ENCODE measurements at regions not wholly inside any gene's neighbourhood (a gene's known extent, or its start where the extent isn't known, plus 50 kb on each side); places are given as distances from the start of the nearest gene placed in this dataset.
A peak's percentile ranks its signal among the peaks of the same experiment; 100 is the strongest.

DNA sequence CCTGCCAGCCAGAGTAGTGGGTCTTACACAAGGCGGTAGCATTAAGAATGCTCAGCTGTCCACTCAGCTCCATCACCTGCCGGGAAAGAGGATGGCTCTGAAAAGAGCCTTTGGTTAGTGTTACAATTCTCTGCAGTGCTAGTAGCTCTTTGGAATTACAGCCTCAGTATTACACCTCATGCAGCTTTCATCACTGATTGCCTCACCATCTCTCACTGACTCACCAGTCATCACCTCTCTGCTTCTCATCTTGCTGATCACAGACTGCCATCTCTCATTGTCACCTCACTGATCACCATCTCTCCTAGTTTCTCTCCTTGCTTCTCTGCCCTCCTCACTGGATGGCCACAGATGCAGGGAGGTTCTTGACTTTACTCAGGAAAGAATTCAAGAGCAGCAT, 573.5 kb upstream of the SETBP1 start:
- no peak for DNase-seq (ENCODE audit: low read depth in 2 of 3, low spot score in 2 of 3)

DNA sequence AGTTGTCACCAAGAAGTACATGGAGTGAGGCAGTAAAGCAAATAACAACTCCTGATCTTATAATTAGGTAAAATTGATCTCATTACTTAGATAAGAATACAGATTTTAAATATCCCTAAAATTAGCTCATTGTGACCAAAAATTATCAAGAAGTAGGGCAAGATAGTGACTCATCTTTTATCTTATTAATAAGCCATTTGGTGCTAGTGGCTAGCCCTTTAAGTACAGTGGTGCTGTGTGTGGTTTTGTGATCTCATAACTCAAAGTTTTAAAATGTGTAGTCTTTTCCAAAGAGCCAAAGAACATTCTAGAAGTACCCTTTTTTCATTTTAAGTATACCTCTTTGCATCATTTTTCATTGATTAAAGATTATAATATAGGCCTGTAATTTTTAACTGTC, 569.4 kb upstream of the SETBP1 start:
- DNase-seq (ENCODE audit: low read depth in 2 of 3, low spot score in 2 of 3): no peak

DNA sequence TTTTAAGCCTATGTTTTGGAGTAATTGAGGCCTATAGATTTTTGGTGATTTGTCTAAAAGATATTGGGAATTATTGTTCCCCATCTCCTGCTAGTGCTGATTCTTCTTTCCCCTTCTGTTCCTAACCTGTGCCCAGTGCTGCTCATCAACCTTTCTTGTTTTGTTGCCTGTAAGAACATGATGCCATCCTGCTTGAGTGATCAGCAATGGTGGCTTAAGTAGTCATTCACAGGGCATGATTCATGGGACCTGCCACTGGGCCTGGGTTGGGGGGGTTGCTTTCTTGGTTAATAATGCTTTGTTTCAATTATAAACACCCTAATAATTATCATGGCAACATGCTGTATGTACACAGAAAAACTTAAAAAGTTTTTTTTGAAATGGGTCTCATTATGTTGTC, 562.9 kb upstream of the SETBP1 start:
- DNase-seq (ENCODE audit: low read depth in 2 of 3, low spot score in 2 of 3): no peak

DNA sequence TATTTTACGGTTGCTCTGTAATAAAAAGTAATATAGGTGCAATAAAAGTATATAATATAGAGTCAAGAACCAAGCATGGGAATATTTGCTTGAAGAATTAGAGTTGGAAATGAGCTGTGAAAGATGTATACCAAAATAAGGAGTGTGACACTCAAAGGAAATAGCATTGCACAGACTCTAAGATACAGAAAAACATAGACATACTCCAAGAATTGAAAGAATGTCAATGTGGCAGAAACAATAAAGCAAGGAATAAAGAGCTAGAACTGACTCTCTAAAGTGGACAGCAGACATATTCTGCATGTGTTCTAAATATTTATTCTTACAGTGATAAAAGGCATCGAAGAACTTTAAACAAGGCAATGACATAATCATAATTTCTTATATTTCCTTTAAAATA, 561.1 kb upstream of the SETBP1 start:
- no peak for DNase-seq (ENCODE audit: low read depth in 2 of 3, low spot score in 2 of 3)

DNA sequence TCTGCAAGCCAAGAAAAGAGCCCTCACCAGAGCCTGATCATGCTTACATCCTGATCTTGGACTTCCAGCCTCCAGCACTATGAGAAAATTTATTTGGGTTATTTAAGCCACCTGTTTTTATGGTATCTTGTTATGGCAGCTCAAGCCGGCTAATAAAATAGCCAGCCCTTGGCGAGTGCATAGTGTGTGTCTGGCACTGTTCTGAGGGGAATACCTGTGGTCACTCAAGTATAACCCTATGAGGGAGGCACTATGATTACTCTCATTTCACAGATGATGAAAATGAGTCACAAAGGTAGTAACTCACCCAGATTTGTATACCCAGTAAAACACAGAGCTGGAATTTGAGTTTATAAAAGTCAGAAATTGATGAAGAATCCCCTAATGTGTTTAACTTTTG, 556.9 kb upstream of the SETBP1 start:
- no peak for DNase-seq (ENCODE audit: low read depth in 2 of 3, low spot score in 2 of 3)

DNA sequence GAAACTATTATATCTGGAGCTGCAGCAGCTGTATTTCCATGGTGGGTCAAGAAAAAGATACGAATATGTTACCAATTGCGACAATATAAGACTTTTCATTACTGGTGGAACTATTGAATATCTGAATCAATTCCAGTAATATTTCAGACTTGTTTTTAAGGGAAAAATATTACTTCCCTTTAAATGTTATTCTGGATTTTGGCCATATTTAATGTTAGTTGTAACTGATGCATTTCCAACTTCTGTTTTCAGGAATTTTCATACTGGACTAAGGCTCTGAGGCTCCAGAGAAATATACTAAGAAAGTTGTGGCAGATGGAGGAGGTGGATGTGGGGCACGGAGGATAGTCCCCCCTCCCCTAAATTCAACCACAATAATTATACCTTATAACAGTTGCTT, 555.2 kb upstream of the SETBP1 start:
- DNase-seq (ENCODE audit: low read depth in 2 of 3, low spot score in 2 of 3): no peak

DNA sequence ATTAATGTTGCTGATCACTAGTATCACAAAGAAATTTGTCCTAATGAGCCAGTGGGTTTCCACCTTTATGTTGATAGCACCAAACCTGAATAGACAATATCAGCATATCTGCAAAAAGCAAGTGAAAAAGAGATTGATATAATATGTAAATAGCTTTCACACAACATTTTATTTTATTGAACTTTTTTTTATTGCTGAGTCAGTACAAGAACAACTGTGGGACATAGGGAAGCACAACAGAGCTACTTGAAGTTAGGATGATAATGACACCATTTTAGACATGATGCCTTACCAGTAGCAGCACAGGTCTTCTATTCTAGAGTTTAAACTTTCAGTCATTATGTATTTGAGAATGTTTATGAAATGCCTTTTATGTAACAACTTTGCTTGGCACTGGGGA, 554.1 kb upstream of the SETBP1 start:
- DNase-seq (ENCODE audit: low read depth in 2 of 3, low spot score in 2 of 3): no peak

DNA sequence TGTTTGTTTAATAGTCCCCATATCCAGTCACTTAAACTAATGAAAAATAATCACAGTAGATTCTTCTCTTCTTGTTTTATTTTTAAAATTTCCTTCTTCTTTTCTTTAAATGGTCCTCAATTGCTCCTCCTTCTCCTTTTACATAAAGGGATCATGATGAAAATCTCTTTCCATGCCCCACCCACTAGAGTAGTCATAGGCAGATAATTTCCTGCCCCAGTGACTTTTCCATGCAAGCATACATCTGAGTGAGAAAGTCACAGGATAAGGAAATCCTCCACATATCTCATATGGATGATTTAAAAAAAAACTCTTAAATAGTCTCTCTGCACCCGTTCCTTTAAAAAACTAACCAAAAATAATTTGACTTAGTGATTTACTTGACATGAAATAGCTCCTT, 552.3 kb upstream of the SETBP1 start:
- no peak for DNase-seq (ENCODE audit: low read depth in 2 of 3, low spot score in 2 of 3)

DNA sequence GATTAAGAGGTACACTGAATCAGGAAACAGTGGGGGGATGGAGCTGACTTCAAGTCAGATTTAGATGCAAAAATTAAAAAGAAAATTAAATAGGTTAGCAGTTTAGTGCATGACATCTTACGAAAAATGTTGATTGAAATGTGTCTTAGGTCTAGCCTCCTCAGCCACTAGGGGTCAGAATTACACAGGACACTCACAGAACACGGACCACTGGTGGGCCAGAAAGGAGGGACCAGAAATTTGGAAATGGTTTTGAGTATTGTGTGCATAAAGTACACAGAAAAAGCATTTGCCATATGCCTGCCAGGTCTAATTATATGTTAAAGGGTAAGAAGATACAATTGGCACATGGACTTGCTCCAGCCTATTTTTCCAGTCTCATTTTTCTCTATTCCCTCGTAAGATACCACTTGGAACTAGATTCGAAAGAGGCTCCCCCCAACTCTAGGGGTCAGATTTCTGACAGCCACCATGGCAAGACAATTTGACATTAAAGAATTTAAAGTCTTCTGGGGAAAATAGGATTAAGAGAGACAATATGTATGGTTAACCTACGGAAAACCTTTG, 550.2 kb upstream of the SETBP1 start:
- DNase-seq (ENCODE audit: low read depth in 2 of 3, low spot score in 2 of 3): peak in 2 of 3 donors; percentile 33 to 71

DNA sequence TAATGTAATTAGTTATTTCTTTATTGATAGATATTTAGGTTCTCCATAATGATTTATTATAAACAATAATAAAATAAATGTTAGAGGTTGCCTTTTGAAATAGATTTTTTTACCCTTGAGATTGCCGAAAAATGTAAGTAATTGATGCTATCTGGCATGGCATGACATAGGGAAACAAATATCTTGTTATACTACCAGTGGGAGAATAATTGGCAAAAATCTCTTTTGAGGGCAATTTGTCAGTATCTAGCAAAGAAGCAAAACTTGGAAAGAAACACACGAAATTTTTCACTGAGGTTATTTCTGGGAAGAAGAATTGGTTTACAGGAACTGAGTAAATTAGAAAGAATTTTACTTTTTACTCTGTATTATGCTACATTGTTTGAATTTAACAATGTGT, 547.2 kb upstream of the SETBP1 start:
- no peak for DNase-seq (ENCODE audit: low read depth in 2 of 3, low spot score in 2 of 3)

DNA sequence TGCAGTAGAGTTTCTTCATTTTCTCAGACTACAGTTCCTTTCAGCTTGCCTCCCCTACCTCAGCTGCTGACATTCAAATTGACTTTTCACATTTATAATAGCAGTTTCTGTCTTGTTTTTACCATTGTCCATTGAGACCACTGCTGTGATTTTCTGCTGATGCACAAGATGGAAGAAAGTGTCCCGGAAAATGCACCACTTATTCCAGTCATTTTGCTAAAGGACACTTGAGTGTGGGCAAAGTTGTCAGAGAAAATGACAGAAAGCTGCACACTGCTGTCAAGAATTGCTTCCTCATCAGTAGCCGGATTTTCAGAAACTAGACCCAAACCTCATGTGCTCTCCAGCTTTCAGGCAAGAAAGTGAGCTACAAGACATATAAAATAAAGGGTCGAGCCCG, 546.2 kb upstream of the SETBP1 start:
- no peak for DNase-seq (ENCODE audit: low read depth in 2 of 3, low spot score in 2 of 3)

DNA sequence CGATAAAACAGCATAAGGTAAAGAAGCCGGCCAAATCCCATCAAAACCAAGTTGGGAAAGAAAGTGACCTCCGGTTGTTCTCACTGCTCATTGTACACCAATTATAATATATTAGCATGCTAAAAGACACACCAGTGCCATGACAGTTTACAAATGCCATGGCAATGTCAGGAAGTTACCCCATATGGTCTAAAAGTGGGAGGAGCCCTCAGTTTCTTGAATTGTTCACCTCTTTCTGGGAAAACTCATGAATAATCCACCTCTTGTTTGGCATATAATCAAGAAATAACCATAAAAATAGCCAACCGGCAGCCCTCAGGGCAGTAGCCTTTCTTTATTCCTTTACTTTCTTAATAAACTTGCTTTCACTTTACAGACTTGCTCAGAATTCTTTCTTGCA, 544.9 kb upstream of the SETBP1 start:
- no peak for DNase-seq (ENCODE audit: low read depth in 2 of 3, low spot score in 2 of 3)

DNA sequence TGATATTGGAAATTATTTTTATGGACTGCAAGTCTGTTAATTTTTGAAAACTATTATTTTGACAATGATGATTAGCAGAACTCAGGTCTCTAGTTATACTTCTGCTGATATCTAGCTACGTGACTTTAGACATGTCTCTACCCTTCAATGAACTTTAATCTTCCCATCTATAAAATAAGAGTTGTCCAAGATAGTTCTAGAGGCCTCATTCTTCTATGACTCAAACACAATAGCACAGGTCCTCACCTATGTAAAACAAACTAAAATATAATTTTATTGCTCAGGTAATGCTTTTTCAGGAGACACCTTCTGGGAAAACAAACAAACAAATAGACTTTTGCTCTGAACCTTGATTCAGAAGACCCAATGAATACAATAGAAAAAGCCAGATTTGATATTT, 544.4 kb upstream of the SETBP1 start:
- no peak for DNase-seq (ENCODE audit: low read depth in 2 of 3, low spot score in 2 of 3)

DNA sequence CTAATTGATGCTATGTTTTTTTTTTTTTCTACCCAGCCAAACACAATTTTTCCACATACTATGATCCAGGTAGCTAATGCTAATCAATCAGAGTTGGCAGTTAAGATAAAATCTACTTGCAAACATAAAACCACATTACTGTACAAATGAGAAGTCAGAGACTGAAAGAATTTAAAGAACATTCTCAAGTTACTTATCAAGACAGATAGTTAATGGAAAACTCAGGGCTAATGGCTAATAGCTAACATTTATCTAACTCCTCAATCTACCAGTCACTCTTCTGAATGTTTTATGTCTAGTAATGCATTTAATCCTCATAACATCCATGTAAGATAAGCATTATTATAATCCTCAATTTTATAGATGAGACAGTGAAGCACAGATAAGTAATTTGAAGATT, 537.6 kb upstream of the SETBP1 start:
- no peak for DNase-seq (ENCODE audit: low read depth in 2 of 3, low spot score in 2 of 3)

DNA sequence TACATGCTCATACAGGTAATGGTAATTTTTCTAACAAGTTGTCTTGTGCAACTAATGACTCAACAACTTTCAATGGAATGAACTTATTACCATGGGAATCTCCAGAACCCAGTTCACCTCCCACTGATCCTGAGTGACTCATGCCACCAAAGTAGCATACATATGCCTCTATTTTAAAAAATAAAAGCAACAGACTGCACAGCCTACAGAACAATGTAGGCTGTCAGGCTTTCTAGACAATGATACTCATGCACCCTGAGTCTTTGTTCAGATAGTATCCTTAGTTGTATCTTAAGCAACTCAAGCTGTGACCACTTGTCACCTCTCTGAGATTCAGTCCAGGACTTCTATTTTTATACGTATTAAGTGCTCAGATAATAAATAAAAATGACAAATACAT, 531.0 kb upstream of the SETBP1 start:
- no peak for DNase-seq (ENCODE audit: low read depth in 2 of 3, low spot score in 2 of 3)

DNA sequence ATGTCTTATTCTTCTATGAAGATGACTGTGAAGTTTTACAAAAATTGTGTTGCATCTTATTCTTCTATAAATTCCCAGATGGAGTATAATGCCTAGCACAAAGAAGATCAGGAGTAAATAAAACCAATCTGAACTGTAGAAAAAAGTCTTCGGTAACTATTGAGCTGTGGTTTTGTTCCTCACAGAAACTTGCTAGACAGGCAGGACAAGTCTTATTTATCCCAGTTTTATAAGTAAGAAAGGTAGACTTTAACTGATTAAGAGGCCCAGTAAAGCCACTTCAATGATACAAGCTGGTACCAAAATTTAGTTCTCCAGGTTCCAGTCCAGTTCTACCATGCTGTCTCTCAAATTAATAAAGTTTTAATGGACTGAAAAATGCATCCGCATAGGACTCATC, 526.7 kb upstream of the SETBP1 start:
- no peak for DNase-seq (ENCODE audit: low read depth in 2 of 3, low spot score in 2 of 3)

DNA sequence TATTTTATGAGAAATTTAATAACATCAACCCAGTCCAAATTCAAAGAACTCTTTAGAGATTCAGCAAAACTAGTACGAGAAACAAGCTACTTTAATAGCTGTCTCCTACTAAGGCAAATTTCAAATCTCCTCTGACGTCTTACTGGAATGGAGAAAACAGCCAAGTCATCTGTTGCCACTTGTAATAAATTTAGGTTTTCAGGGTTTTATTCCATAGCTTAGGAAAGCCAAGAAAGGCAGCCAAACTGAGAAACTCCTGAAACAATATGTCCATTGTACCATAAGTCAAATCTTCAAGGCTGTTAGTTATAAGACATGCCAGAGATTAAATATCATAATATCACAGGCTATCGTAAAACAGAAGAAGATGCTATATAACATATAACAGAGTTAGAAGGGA, 524.6 kb upstream of the SETBP1 start:
- DNase-seq (ENCODE audit: low read depth in 2 of 3, low spot score in 2 of 3): no peak

DNA sequence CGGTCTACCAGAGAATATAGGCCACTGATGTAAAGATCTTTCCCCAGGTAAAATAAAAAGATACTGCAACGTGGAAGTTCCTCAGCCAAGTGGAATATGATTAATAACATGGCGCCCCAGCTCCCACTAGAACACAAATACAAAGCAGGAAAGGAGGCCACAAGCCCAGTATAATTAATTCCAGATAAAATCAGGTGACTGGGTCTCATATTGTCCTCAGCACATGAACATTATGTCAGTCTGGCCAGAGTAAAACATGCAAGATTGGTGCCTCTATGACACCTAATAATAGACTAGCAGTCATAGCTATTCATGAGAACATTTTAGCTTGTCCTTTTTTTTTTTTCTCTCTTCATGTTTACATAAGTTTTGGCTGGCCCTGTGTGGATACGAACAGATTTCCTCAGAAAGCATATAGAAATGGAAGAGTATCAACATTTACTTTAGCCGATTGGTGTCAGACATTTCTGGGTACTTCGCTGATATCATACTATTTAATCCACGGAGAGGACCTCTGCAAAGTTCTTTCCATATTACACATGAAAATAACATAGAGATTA, 523.8 kb upstream of the SETBP1 start:
- DNase-seq (ENCODE audit: low read depth in 2 of 3, low spot score in 2 of 3): no peak

DNA sequence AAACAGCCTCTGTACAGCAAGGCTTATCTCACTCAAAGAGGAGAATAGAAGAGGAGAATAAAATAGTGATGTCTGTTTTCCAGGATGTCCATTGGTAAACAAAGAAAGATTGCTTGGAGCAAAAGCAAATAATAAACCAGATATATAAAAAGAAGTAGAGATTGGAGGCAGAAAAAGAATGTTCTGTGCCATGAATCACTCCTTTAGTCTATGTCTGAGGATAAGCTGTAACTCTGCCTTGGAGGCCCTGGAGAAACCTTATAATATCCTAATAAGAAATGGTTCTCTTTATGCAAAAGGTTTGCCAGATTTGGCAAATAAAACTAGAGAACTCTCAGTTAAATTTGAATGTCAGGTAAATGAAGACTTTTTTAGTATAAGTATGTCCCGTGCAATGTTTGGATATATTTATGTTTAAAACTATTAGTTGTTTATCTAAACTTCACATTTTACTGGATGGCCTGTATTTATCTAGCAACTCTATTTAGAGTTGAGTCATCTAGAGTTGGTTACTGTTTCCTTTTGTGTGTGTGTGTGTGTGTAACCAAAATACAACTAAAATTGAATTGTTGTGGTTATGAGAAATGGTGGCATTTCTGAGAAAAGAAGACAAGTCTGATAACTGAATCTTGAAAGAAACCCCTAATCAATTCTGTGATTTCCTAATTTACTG, 510.3 kb upstream of the SETBP1 start:
- no peak for DNase-seq (ENCODE audit: low read depth in 2 of 3, low spot score in 2 of 3)

DNA sequence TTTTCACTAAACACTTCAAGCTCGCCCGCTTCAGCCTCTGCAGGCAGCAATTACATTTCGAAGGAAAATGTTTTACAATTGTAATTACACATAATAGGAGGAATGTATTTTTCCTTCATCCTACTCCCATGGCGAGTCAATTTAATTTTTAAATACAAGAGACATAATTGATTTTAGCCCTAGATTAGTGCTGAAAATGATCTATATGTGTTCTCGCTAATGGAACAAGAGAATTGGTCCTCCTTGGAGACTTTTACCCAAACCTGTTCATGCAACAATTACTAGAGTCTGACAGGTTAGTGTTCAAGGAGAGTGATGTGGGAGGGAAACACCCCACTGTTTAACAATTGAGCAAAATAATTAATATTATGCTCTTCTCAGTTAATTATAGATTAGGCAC, 509.4 kb upstream of the SETBP1 start:
- DNase-seq (ENCODE audit: low read depth in 2 of 3, low spot score in 2 of 3): no peak

DNA sequence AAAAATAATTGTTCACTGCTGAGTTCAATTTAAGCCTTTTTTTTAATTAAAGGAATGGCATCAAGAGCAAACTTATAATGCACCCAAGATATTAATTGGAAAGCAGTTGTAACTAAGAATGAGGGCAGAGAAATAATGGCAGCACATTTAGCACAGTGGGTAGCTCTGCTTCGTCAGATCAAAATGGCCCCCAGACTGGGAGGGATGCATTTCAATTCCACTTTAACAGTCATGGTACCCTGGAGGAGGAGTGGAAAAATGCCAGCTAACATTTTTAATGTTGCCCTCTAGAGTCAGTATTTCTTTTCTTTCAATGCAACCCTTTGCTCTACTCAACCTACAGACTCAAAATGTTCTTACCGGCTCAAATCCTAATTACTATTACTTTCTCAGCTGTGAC, 504.8 kb upstream of the SETBP1 start:
- DNase-seq (ENCODE audit: low read depth in 2 of 3, low spot score in 2 of 3): no peak

DNA sequence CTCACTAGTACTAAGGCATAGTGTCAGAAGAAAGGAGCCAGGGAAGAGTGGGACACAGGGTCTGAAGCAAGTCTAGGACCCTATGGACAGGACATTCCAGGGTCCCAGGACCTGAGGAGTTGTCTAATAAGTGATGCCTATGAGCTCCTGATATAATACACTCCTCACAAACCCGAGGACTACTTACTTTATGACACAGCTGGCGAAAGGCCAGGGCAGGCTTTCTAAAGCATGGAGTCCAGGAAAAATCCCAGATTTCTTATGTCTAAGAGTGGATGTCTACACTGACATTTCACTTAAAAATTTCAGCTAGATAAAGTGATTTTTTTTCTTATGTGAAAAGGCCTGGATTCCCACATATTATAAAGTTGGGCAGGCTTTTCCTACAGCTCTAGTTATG, 502.2 kb upstream of the SETBP1 start:
- DNase-seq (ENCODE audit: low read depth in 2 of 3, low spot score in 2 of 3): no peak

DNA sequence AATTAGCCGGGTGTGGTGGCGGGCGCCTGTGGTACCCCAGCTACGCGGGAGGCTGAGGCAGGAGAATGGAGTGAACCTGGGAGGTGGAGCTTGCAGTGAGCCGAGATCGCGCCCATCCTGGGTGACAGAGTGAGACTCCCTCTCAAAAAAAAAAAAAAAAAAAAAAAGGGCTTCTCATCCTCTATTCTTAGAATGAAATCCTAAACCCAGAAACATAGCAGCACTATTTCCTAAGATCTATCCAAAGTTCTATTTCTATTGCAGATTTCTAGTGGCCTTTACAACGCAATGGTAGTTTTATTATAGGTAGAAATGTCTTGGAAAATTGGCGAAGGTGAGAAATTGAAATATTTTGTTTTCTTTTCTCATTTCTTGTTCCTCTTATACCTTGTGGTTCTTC, 501.0 kb upstream of the SETBP1 start:
- DNase-seq (ENCODE audit: low read depth in 2 of 3, low spot score in 2 of 3): no peak

All from hematopoietic multipotent progenitor cell (in vitro differentiated cells).